Gastroesophageal sphincter (tissue), 3 donors: ENCODE measurements at regions not wholly inside any gene's neighbourhood (a gene's known extent, or its start where the extent isn't known, plus 50 kb on each side); places are given as distances from the start of the nearest gene placed in this dataset.

ENCODE experiments used
- CTCF ChIP-seq, 4 experiments: fragments of 200-600 bp in 2 of 4; fragments of 450-650 bp in 2 of 4; sonication (generic) in 1 of 4; IDR thresholded peaks; one replicate each; pipeline ENCODE4 v1.5.1; 2017 to 2019; ENCODE audit warnings: antibody characterized with exemption in 4 of 4, mild to moderate bottlenecking in 2 of 4, moderate library complexity in 2 of 4
- POLR2AphosphoS5 ChIP-seq: sonication (generic); formaldehyde crosslinking; IDR thresholded peaks from one replicate; pipeline ENCODE4 v1.6.1; 2017; ENCODE audit warnings: antibody characterized with exemption

DNA sequence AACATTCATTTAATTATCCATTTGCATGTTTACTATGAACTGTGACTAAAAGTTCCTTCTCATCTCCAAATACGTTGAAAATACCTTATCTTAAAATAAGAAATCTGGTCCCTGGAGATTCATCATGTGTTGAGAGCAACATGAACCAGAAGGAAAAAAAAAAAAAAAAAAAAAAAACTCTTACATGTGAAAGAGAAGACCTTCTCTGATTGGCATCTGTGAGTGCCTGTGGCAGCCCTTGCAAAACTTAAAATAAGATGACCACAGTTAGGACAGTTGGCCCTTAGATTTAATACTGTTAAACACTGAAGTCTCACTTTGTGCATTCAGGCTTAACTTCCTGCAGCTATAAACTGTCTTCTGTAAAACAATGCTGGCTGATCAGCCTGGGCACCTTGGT is 1395.2 kb upstream of the ADGRL4 start:
- TF ChIP-seq POLR2AphosphoS5 (no peak), CTCF (IDR thresholded peaks at IDR 0.05) (no peak)
